ENCODE measurements at regions not wholly inside any gene's neighbourhood (a gene's known extent, or its start where the extent isn't known, plus 50 kb on each side); places are given as distances from the start of the nearest gene placed in this dataset.
"Not testable (repeated sequence)": the region's sequence is repeated elsewhere in the genome, so short reads cannot be mapped to it uniquely, and the experiment has no call there.

- DNase-seq = no peak
Measured at GRCh38 chr2:236776695-236777251, 207.1 kb downstream of the ACKR3 start.

- no peak for DNase-seq
Measured at GRCh38 chr2:236777408-236777807, 207.8 kb downstream of the ACKR3 start.

GRCh38 chr2:236781933-236782816 is 212.6 kb downstream of the ACKR3 start:
- no peak for DNase-seq

DNA sequence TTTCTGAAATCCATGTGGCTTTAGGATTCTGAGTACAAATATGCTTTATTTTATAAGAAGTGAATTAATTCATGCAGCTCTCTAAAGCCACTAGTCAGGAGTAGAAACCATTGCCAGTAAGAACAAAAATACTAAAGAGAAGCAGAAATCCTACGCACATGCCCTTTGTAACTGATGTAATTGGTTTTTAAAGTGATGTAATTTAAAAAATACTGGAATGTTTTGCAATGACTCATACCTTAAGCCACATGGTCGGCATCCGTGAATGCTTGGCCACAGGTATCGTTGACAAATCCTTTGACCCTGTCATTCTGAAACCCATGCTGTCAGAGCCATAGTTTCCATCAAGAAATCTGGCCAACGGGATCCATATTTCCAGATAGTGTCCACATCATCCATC is 213.3 kb downstream of the ACKR3 start:
- DNase-seq = no peak

- no peak for DNase-seq
Measured at GRCh38 chr2:236783417-236784020, 213.9 kb downstream of the ACKR3 start.

DNA sequence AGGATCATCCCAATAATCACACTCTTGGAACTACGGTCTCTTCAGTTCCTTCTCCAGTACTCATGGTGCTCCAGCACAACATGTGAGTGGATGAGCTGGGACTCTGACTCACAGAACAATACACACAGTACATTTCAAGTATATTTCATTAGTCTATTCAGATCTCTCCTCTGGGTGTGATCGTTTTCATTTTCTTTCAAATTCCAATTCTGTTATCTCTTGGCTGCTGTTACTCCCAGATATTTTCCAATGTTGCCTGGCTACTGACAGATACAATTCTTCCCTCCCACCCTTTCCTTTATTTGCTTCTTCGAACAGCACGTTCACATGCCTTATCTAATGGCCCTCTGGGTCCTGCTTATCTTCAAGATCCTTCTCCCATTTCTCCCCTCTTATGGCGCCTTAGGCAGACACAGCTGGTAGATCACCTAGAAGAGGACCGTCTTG is 216.0 kb downstream of the ACKR3 start:
- no peak for DNase-seq

- DNase-seq = no peak
Measured at GRCh38 chr2:236786751-236787150, 217.1 kb downstream of the ACKR3 start.

- DNase-seq = not testable (repeated sequence)
Measured at GRCh38 chr2:236787376-236787775, 217.8 kb downstream of the ACKR3 start.

DNA sequence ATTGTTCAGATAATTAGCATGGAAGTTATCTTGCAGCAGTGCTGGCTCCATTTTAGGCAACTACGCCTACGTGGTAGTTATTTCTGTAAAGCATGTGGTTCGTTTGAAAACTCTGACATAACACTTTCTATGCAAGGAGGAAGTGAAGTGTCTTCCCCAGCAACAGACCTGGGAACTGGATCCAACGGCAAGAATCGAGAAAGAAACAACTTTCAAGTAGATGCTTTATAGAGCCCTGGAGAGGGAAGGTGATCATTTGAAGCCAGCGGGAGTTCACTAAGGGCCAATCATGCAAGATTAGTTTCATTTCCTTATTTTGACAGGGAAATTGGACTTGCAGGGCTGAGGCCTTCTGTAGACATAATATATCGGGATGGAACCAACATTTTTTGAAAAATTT is 218.3 kb downstream of the ACKR3 start:
- DNase-seq = peak; percentile 85

DNA sequence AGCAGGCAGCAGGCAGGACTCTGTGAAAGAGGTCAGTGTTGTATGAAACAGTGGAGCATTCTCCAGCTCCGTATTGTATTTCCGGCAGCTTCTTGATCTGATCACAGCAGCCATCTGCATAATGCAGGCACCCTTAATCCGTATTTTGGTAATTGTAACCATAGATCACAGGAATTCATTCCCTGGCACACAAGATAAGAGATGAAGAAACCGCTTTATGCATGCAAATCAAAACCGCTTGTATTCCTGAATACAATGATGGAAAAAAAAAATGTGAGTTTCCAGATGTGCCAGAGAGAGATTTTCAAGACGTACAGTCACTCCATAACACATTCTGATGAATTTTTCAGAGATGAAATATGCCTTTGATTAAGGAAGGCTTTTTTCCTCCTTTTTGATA is 221.3 kb downstream of the ACKR3 start:
- no peak for DNase-seq

DNA sequence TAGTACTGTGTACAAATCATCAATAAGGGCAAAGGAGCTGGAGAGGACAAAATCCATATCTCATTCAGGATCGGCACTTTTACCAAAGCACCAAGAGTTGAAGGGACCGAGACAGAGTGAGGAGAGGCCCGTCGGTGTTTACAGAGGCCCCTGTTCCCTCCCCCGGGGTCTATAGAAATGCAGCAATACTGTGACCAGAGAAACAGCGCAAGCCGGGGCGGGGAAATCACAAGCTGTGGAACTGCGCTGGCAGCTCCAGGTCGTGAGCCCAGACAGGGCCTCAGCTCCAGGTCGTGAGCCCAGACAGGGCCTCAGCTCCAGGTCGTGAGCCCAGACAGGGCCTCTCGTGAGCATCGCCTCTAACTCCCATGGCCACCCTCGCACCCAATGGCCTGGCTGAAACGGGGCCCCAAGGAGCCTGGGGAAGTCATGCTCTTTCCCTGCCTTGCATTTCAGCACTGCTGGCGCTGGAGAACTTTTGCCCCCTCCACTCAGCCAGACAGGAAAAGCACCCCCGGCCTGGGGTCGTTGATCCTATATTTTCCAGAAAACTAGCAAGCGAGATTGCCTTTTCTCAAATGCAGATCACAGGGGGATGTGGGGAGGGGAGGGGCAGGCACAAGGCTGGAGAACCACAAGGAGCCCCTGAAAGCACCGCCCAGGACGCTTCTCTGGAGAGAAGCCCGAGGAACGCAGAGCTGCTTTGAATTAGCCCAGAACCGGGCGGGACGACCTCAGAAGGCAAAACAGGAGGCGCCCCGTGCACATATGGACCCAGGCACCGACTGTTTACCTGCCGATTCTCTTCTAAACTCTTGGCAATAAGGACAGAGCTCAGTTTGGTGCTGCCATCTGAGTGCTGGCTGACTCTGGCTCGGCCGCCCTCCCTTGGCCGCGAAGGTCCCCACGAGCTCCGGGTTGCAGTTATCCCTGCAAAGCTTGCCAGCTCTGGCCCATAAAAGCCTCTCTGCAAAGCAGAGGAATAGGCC is 223.7 kb downstream of the ACKR3 start:
- DNase-seq = no peak

DNA sequence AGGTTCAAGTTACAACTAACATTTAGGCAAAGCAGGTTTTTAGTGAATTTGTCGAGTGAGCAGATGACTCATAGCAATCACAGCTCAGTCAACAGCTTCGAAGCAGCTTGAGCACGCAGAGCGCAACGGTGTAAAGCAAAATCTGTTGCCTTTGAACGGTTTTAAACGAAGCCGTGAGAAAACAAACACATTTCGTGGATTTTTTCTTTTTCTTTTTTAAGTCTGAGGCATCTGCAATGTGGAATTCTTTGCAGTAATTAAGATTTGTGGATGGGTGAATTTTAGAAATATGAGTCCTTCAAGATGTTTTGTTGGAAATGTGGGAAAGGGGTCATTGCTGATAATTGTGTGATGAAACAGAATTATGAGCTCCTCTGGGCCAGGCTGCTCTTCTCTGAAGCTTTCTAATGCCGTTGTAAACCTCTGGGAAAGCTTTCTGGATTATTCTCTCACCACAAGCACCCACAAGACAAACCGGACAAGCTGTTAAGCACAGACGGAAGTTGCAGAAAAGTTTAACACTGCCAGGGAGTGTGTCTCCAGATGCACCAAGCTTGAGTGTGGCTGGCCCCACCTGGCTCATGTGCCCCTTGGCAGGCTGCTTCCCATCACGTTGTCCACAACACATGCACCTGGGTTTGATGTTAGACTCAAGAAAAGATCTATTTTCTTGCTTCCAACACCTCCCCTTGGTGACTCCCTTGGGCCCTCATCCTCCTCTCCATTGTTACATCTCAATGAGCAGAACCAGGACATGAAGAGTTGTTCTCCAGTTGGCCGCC is 224.7 kb downstream of the ACKR3 start:
- no peak for DNase-seq

GRCh38 chr2:236795169-236795860 is 225.7 kb downstream of the ACKR3 start:
- no peak for DNase-seq

- DNase-seq = no peak
Measured at GRCh38 chr2:236795861-236796219, 226.2 kb downstream of the ACKR3 start.

DNA sequence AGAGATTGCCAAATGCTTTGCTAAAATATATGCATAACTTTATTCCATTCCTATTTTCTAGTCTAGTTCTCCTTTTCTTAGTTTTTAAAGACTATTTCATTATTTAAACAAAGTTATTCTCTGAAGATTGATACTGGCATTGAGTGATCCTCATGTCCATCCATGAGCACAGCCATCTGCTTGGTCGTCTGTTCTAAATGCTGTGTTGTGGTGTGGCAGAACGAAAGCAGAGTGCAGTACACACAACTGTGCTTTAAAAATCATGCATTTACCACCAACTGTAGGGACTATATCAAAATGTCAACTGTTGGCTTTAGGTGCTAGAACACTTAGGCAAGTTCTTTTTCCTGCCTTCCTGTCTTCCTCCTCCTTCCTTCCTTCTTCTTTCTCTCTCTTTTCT is 226.6 kb downstream of the ACKR3 start:
- DNase-seq = no peak

DNA sequence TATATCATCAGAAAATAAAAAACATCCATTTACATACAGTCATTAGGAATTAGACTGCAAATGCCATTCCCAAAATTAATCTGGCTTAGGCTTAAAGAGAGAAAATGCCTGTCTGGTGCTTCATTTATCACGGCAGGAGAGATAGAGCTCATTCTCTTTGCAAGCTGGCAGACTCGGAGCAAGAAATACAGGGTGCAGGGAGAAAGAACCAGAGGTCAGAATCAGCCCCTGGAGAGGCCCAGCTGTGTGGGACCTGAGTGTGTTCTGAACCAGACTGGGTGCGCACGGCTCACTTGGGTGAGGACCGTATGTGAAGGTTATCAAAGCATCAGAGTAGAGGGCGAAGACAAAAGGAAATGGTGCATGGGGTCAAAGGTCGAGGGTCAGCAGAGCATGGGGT is 227.8 kb downstream of the ACKR3 start:
- DNase-seq = no peak

DNA sequence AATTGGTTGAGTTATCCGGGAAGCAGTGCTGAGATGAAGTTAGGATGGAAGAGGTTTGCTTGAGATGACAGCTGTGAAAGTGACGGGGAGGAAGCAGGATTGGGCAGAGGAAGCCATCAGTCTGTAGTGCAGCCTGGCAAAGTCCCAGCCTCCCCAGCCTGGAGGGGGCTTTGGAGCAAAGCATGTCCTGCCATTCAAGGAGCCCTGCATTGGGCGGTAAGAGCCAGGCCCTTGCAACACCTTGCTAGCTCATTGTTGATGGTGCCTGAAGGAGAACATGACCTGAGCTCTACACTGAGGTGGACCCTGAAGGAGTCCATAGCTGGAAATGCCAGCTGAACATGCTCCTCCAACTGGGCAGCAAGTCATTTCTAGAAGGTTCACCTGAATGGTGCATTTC is 228.9 kb downstream of the ACKR3 start:
- DNase-seq = no peak

GRCh38 chr2:236799391-236800026 is 229.9 kb downstream of the ACKR3 start:
- DNase-seq = no peak

GRCh38 chr2:236802862-236803261 is 233.2 kb downstream of the ACKR3 start:
- no peak for DNase-seq

GRCh38 chr2:236803621-236804020 is 234.0 kb downstream of the ACKR3 start:
- DNase-seq = no peak
